HG03342 (cell line): ENCODE measurements at regions not wholly inside any gene's neighbourhood (a gene's known extent, or its start where the extent isn't known, plus 50 kb on each side); places are given as distances from the start of the nearest gene placed in this dataset.
A peak's percentile ranks its signal among the peaks of the same experiment; 100 is the strongest.

Experiments
- ATAC-seq: cut with Tn5 transposase; IDR thresholded peaks from one replicate; pipeline ENCODE4 v1.9.1; 2021; ENCODE audit warnings: mild to moderate bottlenecking, moderate library complexity; ENCODE audit not compliant: unreplicated experiment

GRCh38 chr6:62480544-62480943 is 194.5 kb upstream of the KHDRBS2 start:
- ATAC-seq = no peak

GRCh38 chr6:62479697-62480220 is 193.7 kb upstream of the KHDRBS2 start:
- ATAC-seq = no peak

GRCh38 chr6:62474793-62475192 is 188.8 kb upstream of the KHDRBS2 start:
- ATAC-seq = no peak

- no peak for ATAC-seq
Observed at GRCh38 chr6:62466607-62467006, 180.6 kb upstream of the KHDRBS2 start.

- no peak for ATAC-seq
Observed at GRCh38 chr6:62465206-62465605, 179.2 kb upstream of the KHDRBS2 start.

- ATAC-seq = no peak
Observed at GRCh38 chr6:62452586-62452985, 166.6 kb upstream of the KHDRBS2 start.

GRCh38 chr6:62446647-62447316 is 160.8 kb upstream of the KHDRBS2 start:
- ATAC-seq = no peak

- ATAC-seq = no peak
Observed at GRCh38 chr6:62445521-62445920, 159.5 kb upstream of the KHDRBS2 start.

GRCh38 chr6:62441182-62441581 is 155.2 kb upstream of the KHDRBS2 start:
- ATAC-seq = no peak

- no peak for ATAC-seq
Observed at GRCh38 chr6:62429781-62430180, 143.8 kb upstream of the KHDRBS2 start.

GRCh38 chr6:62400521-62401259 is 114.7 kb upstream of the KHDRBS2 start:
- ATAC-seq = no peak

- no peak for ATAC-seq
Observed at GRCh38 chr6:62393608-62394007, 107.6 kb upstream of the KHDRBS2 start.

- no peak for ATAC-seq
Observed at GRCh38 chr6:62392291-62392690, 106.3 kb upstream of the KHDRBS2 start.

- no peak for ATAC-seq
Observed at GRCh38 chr6:62391358-62391757, 105.3 kb upstream of the KHDRBS2 start.

- no peak for ATAC-seq
Observed at GRCh38 chr6:62390401-62390800, 104.4 kb upstream of the KHDRBS2 start.

- ATAC-seq = no peak
Observed at GRCh38 chr6:62371453-62372210, 85.6 kb upstream of the KHDRBS2 start.

GRCh38 chr6:62367601-62368000 is 81.6 kb upstream of the KHDRBS2 start:
- ATAC-seq = peak; percentile 100

- ATAC-seq = no peak
Observed at GRCh38 chr6:62362097-62362496, 76.1 kb upstream of the KHDRBS2 start.

GRCh38 chr6:62357835-62358234 is 71.8 kb upstream of the KHDRBS2 start:
- ATAC-seq = no peak

GRCh38 chr6:62354261-62354660 is 68.2 kb upstream of the KHDRBS2 start:
- ATAC-seq = no peak

- no peak for ATAC-seq
Observed at GRCh38 chr6:62345962-62346689, 60.1 kb upstream of the KHDRBS2 start.
